GM23338 (cell line): ENCODE measurements at regions not wholly inside any gene's neighbourhood (a gene's known extent, or its start where the extent isn't known, plus 50 kb on each side); places are given as distances from the start of the nearest gene placed in this dataset.

Source experiments
- ATAC-seq: fragments of 200-7000 bp; cut with Tn5 transposase; 3 replicates; pipeline ENCODE4 v1.9.1; 2020
- DNase-seq: peaks from one replicate; pipeline ENCODE4 v3.0.0-alpha.2; 2015; ENCODE audit warnings: low spot score
- H2AFZ ChIP-seq: fragments of 200-600 bp; sonication (generic); 2 replicates; pipeline ENCODE4 v1.8.0; 2016; ENCODE audit warnings: antibody characterized with exemption, mild to moderate bottlenecking, moderate library complexity
- H3F3A ChIP-seq: fragments of 200-600 bp; sonication (generic); replicated peaks from 2 replicates; pipeline ENCODE4 v1.8.0; 2017; ENCODE audit warnings: antibody characterized with exemption, mixed run types, low read depth
- H3K27ac ChIP-seq: fragments of 200-600 bp; sonication (generic); 2 replicates; pipeline ENCODE4 v1.6.1; 2016; ENCODE audit warnings: low read depth
- H3K27me3 ChIP-seq: fragments of 200-600 bp; sonication (generic); 2 replicates; pipeline ENCODE4 v1.8.0; 2016; ENCODE audit warnings: mild to moderate bottlenecking, mixed run types, moderate library complexity; ENCODE audit not compliant: insufficient read depth
- H3K36me3 ChIP-seq: fragments of 200-600 bp; sonication (generic); 2 replicates; pipeline ENCODE4 v1.8.0; 2016; ENCODE audit warnings: mild to moderate bottlenecking; ENCODE audit not compliant: insufficient read depth
- H3K4me1 ChIP-seq: fragments of 200-600 bp; sonication (generic); 2 replicates; pipeline ENCODE4 v1.8.0; 2016; ENCODE audit warnings: mild to moderate bottlenecking, moderate library complexity; ENCODE audit not compliant: insufficient read depth
- H3K4me2 ChIP-seq: fragments of 200-600 bp; sonication (generic); 2 replicates; pipeline ENCODE4 v1.7.1; 2017; ENCODE audit warnings: mixed run types
- H3K4me3 ChIP-seq: fragments of 200-600 bp; sonication (generic); 2 replicates; pipeline ENCODE4 v1.6.1; 2016; ENCODE audit warnings: mixed run types
- H3K79me2 ChIP-seq: fragments of 200-600 bp; sonication (generic); replicated peaks from 2 replicates; pipeline ENCODE4 v1.8.0; 2017; ENCODE audit warnings: mild to moderate bottlenecking; ENCODE audit not compliant: insufficient read depth
- H3K9me2 ChIP-seq: fragments of 200-600 bp; sonication (generic); 2 replicates; pipeline ENCODE4 v1.8.0; 2017; ENCODE audit not compliant: insufficient read depth
- H4K20me1 ChIP-seq: fragments of 200-600 bp; sonication (generic); replicated peaks from 2 replicates; pipeline ENCODE4 v1.8.0; 2017; ENCODE audit warnings: mild to moderate bottlenecking; ENCODE audit not compliant: insufficient read depth
- H3K27ac Mint-ChIP-seq: 2 replicates; pipeline ENCODE4 v1.8.0; 2020; ENCODE audit warnings: inconsistent platforms, mild to moderate bottlenecking, moderate library complexity, mixed read lengths
- H3K27me3 Mint-ChIP-seq: 3 replicates; pipeline ENCODE4 v1.8.0; 2022; ENCODE audit warnings: low read depth, mild to moderate bottlenecking, moderate library complexity, mixed read lengths, inconsistent platforms; ENCODE audit not compliant: insufficient read depth, poor library complexity
- H3K36me3 Mint-ChIP-seq: 3 replicates; pipeline ENCODE4 v1.8.0; 2021; ENCODE audit warnings: low read depth, mild to moderate bottlenecking, inconsistent platforms, moderate library complexity, mixed read lengths
- H3K4me1 Mint-ChIP-seq: 3 replicates; pipeline ENCODE4 v1.8.0; 2020; ENCODE audit warnings: mild to moderate bottlenecking, inconsistent platforms, mixed read lengths
- H3K4me3 Mint-ChIP-seq: 3 replicates; pipeline ENCODE4 v1.8.0; 2021; ENCODE audit warnings: moderate library complexity, mild to moderate bottlenecking, inconsistent platforms, mixed read lengths
- H3K9me3 Mint-ChIP-seq: 3 replicates; pipeline ENCODE4 v1.8.0; 2020; ENCODE audit warnings: moderate library complexity, mild to moderate bottlenecking, inconsistent platforms, mixed read lengths
- CREB1 ChIP-seq: fragments of 250-450 bp; sonication (Bioruptor Pico); IDR thresholded peaks from 2 replicates; pipeline ENCODE4 v1.5.0; 2020; ENCODE audit warnings: low read depth, mild to moderate bottlenecking, moderate library complexity
- EZH2 ChIP-seq: fragments of 200-600 bp; sonication (generic); IDR thresholded peaks from one replicate; pipeline ENCODE4 v1.8.0; 2017; ENCODE audit warnings: antibody characterized with exemption, mild to moderate bottlenecking, low read depth; ENCODE audit not compliant: unreplicated experiment
- EZH2phosphoT487 ChIP-seq: fragments of 200-600 bp; sonication (generic); IDR thresholded peaks from one replicate; pipeline ENCODE4 v1.8.1; 2018; ENCODE audit warnings: antibody characterized with exemption; ENCODE audit not compliant: unreplicated experiment
- JUNB ChIP-seq: IDR thresholded peaks from one replicate; pipeline ENCODE4 v1.6.1; 2016; ENCODE audit warnings: antibody characterized with exemption; ENCODE audit not compliant: unreplicated experiment
- NANOG ChIP-seq: IDR thresholded peaks from 2 replicates; pipeline ENCODE4 v1.6.1; 2016; ENCODE audit warnings: antibody characterized with exemption, borderline replicate concordance
- POLR2AphosphoS5 ChIP-seq: IDR thresholded peaks from 2 replicates; pipeline ENCODE4 v1.6.1; 2016; ENCODE audit warnings: antibody characterized with exemption, low read depth
- STAT1 ChIP-seq: IDR thresholded peaks from one replicate; pipeline ENCODE4 v1.6.1; 2016; ENCODE audit warnings: antibody characterized with exemption; ENCODE audit not compliant: unreplicated experiment
- ZNF114 ChIP-seq: fragments of 250-450 bp; sonication (Bioruptor Pico); IDR thresholded peaks from 2 replicates; pipeline ENCODE4 v1.5.0; 2020; ENCODE audit warnings: mild to moderate bottlenecking, moderate library complexity
- ZNF331 ChIP-seq: fragments of 250-450 bp; sonication (Bioruptor Pico); IDR thresholded peaks from 2 replicates; pipeline ENCODE4 v1.5.0; 2020; ENCODE audit warnings: low read depth, mild to moderate bottlenecking, moderate library complexity
- TF ChIP-seq, protein P1 (sequence below): IDR thresholded peaks from 2 replicates; pipeline ENCODE4 v1.6.1; 2016; ENCODE audit warnings: antibody characterized with exemption
- TF ChIP-seq, protein P2 (sequence below): fragments of 250-450 bp; sonication (Bioruptor Pico); IDR thresholded peaks from 2 replicates; pipeline ENCODE4 v1.5.0; 2020; ENCODE audit warnings: mild to moderate bottlenecking, moderate library complexity
- TF ChIP-seq, protein P3 (sequence below), 2 experiments: fragments of 200-600 bp in 1 of 2; sonication (generic) in 1 of 2; conservative IDR thresholded peaks; 2 replicates each; pipeline versions ENCODE4 v1.5.1 to v1.6.1; 2016 to 2017; ENCODE audit warnings: antibody characterized with exemption in 2 of 2, low read depth in 2 of 2, mild to moderate bottlenecking in 2 of 2, moderate library complexity in 1 of 2
- TF ChIP-seq, protein P4 (sequence below): IDR thresholded peaks from one replicate; pipeline ENCODE4 v1.6.1; 2018; ENCODE audit warnings: antibody characterized with exemption; ENCODE audit not compliant: unreplicated experiment

DNA sequence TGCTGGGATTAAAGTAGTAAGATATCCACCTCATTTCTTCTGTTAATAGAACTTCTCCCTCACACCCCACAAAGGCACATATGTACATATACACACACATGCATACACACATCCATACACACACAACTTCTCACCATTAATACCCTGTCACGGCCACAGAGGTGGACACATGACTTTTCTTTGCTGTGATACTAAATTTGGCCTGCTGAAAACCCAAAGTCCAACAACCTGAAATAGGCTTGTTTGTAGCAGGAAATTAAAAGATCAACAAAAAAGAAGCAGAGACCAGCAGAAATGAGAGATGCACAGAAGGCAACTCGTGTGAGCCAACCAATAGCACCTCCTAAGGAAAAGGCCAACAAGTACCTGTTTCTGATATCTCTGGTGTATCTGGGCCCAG, 128.7 kb upstream of the PCGF5 start:
- H3K27me3 ChIP-seq: no peaks in the 10 kb centered on the region
- no peak overlapping the region for H3K4me3 ChIP-seq
- no peak overlapping the region for H3K4me2 ChIP-seq
- ATAC-seq: no peak
- no peak overlapping the region for H3K27ac ChIP-seq
- no peaks in the 10 kb centered on the region for H3K79me2 ChIP-seq
- Mint-ChIP-seq H3K9me3 (peaks cover 47% of the 10 kb centered on the region), H3K36me3 (peaks cover 10% of the 10 kb centered on the region), H3K27ac (no peak overlapping the region), H3K4me1 (no peaks in the 10 kb centered on the region; the same call in 2 of the 3 replicates), H3K4me3 (no peak overlapping the region), H3K27me3 (no peaks in the 10 kb centered on the region)
- H4K20me1 ChIP-seq: no peaks in the 10 kb centered on the region
- H3F3A ChIP-seq: no peaks in the 10 kb centered on the region
- DNase-seq: no peak
- H3K4me1 ChIP-seq: no peaks in the 10 kb centered on the region
- 0 out of 2 replicates have a peak, but pooled peaks cover 3% of the 10 kb centered on the region for H3K9me2 ChIP-seq
- no peaks in the 10 kb centered on the region for H3K36me3 ChIP-seq
- no peak overlapping the region for H2AFZ ChIP-seq
- TF ChIP-seq ZNF114 (CRISPR knock-in tag): no peak
- no peak for TF ChIP-seq EZH2
- TF ChIP-seq, protein P1, sequence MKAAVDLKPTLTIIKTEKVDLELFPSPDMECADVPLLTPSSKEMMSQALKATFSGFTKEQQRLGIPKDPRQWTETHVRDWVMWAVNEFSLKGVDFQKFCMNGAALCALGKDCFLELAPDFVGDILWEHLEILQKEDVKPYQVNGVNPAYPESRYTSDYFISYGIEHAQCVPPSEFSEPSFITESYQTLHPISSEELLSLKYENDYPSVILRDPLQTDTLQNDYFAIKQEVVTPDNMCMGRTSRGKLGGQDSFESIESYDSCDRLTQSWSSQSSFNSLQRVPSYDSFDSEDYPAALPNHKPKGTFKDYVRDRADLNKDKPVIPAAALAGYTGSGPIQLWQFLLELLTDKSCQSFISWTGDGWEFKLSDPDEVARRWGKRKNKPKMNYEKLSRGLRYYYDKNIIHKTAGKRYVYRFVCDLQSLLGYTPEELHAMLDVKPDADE: no peak
- TF ChIP-seq, protein P2, sequence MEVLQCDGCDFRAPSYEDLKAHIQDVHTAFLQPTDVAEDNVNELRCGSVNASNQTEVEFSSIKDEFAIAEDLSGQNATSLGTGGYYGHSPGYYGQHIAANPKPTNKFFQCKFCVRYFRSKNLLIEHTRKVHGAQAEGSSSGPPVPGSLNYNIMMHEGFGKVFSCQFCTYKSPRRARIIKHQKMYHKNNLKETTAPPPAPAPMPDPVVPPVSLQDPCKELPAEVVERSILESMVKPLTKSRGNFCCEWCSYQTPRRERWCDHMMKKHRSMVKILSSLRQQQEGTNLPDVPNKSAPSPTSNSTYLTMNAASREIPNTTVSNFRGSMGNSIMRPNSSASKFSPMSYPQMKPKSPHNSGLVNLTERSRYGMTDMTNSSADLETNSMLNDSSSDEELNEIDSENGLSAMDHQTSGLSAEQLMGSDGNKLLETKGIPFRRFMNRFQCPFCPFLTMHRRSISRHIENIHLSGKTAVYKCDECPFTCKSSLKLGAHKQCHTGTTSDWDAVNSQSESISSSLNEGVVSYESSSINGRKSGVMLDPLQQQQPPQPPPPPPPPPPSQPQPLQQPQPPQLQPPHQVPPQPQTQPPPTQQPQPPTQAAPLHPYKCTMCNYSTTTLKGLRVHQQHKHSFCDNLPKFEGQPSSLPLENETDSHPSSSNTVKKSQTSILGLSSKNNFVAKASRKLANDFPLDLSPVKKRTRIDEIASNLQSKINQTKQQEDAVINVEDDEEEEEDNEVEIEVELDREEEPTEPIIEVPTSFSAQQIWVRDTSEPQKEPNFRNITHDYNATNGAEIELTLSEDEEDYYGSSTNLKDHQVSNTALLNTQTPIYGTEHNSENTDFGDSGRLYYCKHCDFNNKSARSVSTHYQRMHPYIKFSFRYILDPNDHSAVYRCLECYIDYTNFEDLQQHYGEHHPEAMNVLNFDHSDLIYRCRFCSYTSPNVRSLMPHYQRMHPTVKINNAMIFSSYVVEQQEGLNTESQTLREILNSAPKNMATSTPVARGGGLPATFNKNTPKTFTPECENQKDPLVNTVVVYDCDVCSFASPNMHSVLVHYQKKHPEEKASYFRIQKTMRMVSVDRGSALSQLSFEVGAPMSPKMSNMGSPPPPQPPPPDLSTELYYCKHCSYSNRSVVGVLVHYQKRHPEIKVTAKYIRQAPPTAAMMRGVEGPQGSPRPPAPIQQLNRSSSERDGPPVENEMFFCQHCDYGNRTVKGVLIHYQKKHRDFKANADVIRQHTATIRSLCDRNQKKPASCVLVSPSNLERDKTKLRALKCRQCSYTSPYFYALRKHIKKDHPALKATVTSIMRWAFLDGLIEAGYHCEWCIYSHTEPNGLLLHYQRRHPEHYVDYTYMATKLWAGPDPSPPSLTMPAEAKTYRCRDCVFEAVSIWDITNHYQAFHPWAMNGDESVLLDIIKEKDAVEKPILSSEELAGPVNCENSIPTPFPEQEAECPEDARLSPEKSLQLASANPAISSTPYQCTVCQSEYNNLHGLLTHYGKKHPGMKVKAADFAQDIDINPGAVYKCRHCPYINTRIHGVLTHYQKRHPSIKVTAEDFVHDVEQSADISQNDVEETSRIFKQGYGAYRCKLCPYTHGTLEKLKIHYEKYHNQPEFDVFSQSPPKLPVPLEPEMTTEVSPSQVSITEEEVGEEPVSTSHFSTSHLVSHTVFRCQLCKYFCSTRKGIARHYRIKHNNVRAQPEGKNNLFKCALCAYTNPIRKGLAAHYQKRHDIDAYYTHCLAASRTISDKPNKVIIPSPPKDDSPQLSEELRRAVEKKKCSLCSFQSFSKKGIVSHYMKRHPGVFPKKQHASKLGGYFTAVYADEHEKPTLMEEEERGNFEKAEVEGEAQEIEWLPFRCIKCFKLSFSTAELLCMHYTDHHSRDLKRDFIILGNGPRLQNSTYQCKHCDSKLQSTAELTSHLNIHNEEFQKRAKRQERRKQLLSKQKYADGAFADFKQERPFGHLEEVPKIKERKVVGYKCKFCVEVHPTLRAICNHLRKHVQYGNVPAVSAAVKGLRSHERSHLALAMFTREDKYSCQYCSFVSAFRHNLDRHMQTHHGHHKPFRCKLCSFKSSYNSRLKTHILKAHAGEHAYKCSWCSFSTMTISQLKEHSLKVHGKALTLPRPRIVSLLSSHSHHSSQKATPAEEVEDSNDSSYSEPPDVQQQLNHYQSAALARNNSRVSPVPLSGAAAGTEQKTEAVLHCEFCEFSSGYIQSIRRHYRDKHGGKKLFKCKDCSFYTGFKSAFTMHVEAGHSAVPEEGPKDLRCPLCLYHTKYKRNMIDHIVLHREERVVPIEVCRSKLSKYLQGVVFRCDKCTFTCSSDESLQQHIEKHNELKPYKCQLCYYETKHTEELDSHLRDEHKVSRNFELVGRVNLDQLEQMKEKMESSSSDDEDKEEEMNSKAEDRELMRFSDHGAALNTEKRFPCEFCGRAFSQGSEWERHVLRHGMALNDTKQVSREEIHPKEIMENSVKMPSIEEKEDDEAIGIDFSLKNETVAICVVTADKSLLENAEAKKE (CRISPR knock-in tag): no peak
- TF ChIP-seq, protein P3, sequence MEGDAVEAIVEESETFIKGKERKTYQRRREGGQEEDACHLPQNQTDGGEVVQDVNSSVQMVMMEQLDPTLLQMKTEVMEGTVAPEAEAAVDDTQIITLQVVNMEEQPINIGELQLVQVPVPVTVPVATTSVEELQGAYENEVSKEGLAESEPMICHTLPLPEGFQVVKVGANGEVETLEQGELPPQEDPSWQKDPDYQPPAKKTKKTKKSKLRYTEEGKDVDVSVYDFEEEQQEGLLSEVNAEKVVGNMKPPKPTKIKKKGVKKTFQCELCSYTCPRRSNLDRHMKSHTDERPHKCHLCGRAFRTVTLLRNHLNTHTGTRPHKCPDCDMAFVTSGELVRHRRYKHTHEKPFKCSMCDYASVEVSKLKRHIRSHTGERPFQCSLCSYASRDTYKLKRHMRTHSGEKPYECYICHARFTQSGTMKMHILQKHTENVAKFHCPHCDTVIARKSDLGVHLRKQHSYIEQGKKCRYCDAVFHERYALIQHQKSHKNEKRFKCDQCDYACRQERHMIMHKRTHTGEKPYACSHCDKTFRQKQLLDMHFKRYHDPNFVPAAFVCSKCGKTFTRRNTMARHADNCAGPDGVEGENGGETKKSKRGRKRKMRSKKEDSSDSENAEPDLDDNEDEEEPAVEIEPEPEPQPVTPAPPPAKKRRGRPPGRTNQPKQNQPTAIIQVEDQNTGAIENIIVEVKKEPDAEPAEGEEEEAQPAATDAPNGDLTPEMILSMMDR (conservative IDR thresholded peaks at IDR 0.05; ENCODE audit: low read depth in 2 of 2): no peak
- TF ChIP-seq NANOG: no peak
- no peak for TF ChIP-seq POLR2AphosphoS5
- TF ChIP-seq STAT1: no peak
- no peak for TF ChIP-seq JUNB
- TF ChIP-seq, protein P4, sequence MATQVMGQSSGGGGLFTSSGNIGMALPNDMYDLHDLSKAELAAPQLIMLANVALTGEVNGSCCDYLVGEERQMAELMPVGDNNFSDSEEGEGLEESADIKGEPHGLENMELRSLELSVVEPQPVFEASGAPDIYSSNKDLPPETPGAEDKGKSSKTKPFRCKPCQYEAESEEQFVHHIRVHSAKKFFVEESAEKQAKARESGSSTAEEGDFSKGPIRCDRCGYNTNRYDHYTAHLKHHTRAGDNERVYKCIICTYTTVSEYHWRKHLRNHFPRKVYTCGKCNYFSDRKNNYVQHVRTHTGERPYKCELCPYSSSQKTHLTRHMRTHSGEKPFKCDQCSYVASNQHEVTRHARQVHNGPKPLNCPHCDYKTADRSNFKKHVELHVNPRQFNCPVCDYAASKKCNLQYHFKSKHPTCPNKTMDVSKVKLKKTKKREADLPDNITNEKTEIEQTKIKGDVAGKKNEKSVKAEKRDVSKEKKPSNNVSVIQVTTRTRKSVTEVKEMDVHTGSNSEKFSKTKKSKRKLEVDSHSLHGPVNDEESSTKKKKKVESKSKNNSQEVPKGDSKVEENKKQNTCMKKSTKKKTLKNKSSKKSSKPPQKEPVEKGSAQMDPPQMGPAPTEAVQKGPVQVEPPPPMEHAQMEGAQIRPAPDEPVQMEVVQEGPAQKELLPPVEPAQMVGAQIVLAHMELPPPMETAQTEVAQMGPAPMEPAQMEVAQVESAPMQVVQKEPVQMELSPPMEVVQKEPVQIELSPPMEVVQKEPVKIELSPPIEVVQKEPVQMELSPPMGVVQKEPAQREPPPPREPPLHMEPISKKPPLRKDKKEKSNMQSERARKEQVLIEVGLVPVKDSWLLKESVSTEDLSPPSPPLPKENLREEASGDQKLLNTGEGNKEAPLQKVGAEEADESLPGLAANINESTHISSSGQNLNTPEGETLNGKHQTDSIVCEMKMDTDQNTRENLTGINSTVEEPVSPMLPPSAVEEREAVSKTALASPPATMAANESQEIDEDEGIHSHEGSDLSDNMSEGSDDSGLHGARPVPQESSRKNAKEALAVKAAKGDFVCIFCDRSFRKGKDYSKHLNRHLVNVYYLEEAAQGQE: no peak
- no peak for TF ChIP-seq ZNF331
- no peak for TF ChIP-seq EZH2phosphoT487
- no peak for TF ChIP-seq CREB1 (CRISPR knock-in tag)
